Naive thymus-derived CD4-positive, alpha-beta T cell (primary cell): ENCODE measurements at regions not wholly inside any gene's neighbourhood (a gene's known extent, or its start where the extent isn't known, plus 50 kb on each side); places are given as distances from the start of the nearest gene placed in this dataset.
"Not testable (repeated sequence)": the region's sequence is repeated elsewhere in the genome, so short reads cannot be mapped to it uniquely, and the experiment has no call there.

Experiments
- ATAC-seq: fragments of 150-1000 bp; cut with Tn5 transposase; 2 replicates; pipeline ENCODE4 v1.10.0; 2021; ENCODE audit warnings: mild to moderate bottlenecking, moderate library complexity
- CTCF ChIA-PET: fragments of 350-600 bp; sonication (Branson Sonifier 250); formaldehyde crosslinking; loops from one replicate; lab custom pipeline; 2021; ENCODE audit warnings: antibody characterized with exemption; lab: Charles Lee
- POLR2A ChIA-PET: fragments of 350-600 bp; sonication (Branson Sonifier 250); formaldehyde crosslinking; loops from one replicate; lab custom pipeline; 2021; ENCODE audit warnings: antibody characterized with exemption, inconsistent platforms; lab: Charles Lee
- DNase-seq, 9 donors: peaks; one replicate each; pipeline versions ENCODE4 v3.0.0 to v3.0.0-alpha.2; 2020 to 2022; ENCODE audit warnings: mixed read lengths in 1 of 9
- H3K27ac ChIP-seq: one replicate; pipeline ENCODE4 v1.7.0; 2013; ENCODE audit warnings: mild to moderate bottlenecking, low read depth, low read length, moderate library complexity
- H3K27me3 ChIP-seq, 2 donors: one replicate each; pipeline ENCODE4 v1.7.0; 2013; ENCODE audit warnings: low read length in 2 of 2, mild to moderate bottlenecking in 2 of 2, moderate library complexity in 2 of 2; ENCODE audit not compliant: control insufficient read depth in 2 of 2, insufficient read depth in 2 of 2
- H3K36me3 ChIP-seq, 3 experiments: 1 replicate in 2 of 3; 2 replicates in 1 of 3; pipeline ENCODE4 v1.7.0; 2013; ENCODE audit warnings: low read length in 3 of 3, mild to moderate bottlenecking in 3 of 3, moderate library complexity in 1 of 3; ENCODE audit not compliant: insufficient read depth in 3 of 3, control insufficient read depth in 2 of 3
- H3K4me1 ChIP-seq, 2 donors: one replicate each; pipeline ENCODE4 v1.7.0; 2013; ENCODE audit warnings: low read length in 2 of 2, mild to moderate bottlenecking in 2 of 2, moderate library complexity in 1 of 2; ENCODE audit not compliant: control insufficient read depth in 2 of 2, insufficient read depth in 2 of 2
- H3K4me3 ChIP-seq: 2 replicates; pipeline ENCODE4 v1.7.0; 2013; ENCODE audit warnings: mild to moderate bottlenecking, low read length
- H3K9me3 ChIP-seq, 3 experiments: 1 replicate in 2 of 3; 2 replicates in 1 of 3; pipeline ENCODE4 v1.7.0; 2013; ENCODE audit warnings: low read length in 3 of 3; ENCODE audit not compliant: control insufficient read depth in 2 of 3
- H3K27ac Mint-ChIP-seq, 9 donors: one replicate each; pipeline ENCODE4 v1.8.0; 2020 to 2022; ENCODE audit warnings: mixed read lengths in 9 of 9, mild to moderate bottlenecking in 8 of 9, moderate library complexity in 5 of 9, inconsistent platforms in 2 of 9
- H3K27me3 Mint-ChIP-seq, 5 donors: one replicate each; pipeline ENCODE4 v1.8.0; 2021 to 2022; ENCODE audit warnings: mixed read lengths in 5 of 5, mild to moderate bottlenecking in 1 of 5
- H3K36me3 Mint-ChIP-seq, 5 donors: one replicate each; pipeline ENCODE4 v1.8.0; 2020 to 2022; ENCODE audit warnings: mixed read lengths in 5 of 5, mild to moderate bottlenecking in 3 of 5, inconsistent platforms in 1 of 5
- H3K4me1 Mint-ChIP-seq, 7 donors: one replicate each; pipeline ENCODE4 v1.8.0; 2020 to 2022; ENCODE audit warnings: mixed read lengths in 7 of 7, mild to moderate bottlenecking in 3 of 7, inconsistent platforms in 1 of 7
- H3K4me3 Mint-ChIP-seq, 10 donors: one replicate each; pipeline ENCODE4 v1.8.0; 2020 to 2022; ENCODE audit warnings: mild to moderate bottlenecking in 10 of 10, mixed read lengths in 10 of 10, moderate library complexity in 6 of 10, inconsistent platforms in 2 of 10
- H3K9me3 Mint-ChIP-seq, 11 donors: one replicate each; pipeline ENCODE4 v1.8.0; 2020 to 2022; ENCODE audit warnings: mixed read lengths in 11 of 11, mild to moderate bottlenecking in 4 of 11, inconsistent platforms in 1 of 11, moderate library complexity in 1 of 11
- intact Hi-C, 2 donors: fragments of 100-400 bp; cut with micrococcal nuclease; formaldehyde crosslinking; loops; one replicate each; pipeline ENCODE4 v1.15.1; 2023

- H3K4me1 ChIP-seq, POLR2A ChIA-PET, H3K4me3 ChIP-seq, H3K36me3 ChIP-seq, H3K9me3 Mint-ChIP-seq, H3K27ac Mint-ChIP-seq, intact Hi-C loops, H3K27me3 ChIP-seq, ATAC-seq, H3K4me3 Mint-ChIP-seq, H3K9me3 ChIP-seq, H3K4me1 Mint-ChIP-seq, H3K36me3 Mint-ChIP-seq, H3K27ac ChIP-seq, DNase-seq: not testable (repeated sequence)
- CTCF ChIA-PET = interaction anchor here (1.3 kb wide), 1 partner anchor 14 kb away, joined by 3 read pairs; no protein-coding TSS in a partner anchor
- peaks cover 0 to 13% (median 0%) of the 10 kb centered on the region in 5 donors for H3K27me3 Mint-ChIP-seq
Observed at GRCh38 chr17:21470422-21470821, 94.3 kb downstream of the KCNJ12 start.

DNA sequence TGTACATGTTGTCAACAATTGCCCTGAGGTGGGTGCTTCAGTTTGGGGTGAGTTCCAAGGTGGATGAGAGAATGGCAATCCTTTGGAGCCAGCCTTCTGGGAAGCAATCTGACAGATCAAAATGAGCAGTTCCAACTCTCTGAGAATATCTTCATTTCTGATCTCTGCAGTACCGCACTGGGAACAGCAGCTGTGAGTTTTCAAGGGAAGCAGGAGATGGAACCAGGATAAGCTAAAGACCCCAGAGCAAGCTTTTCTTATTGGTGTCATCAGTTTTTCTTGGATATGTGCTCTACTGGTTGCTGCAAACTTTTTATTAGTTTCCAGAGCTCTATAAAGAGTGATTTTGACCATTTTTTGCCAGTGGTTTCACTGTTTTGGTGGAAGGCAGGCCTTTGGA, 94.7 kb downstream of the KCNJ12 start:
- H3K36me3 Mint-ChIP-seq = no peaks in the 10 kb centered on the region

DNA sequence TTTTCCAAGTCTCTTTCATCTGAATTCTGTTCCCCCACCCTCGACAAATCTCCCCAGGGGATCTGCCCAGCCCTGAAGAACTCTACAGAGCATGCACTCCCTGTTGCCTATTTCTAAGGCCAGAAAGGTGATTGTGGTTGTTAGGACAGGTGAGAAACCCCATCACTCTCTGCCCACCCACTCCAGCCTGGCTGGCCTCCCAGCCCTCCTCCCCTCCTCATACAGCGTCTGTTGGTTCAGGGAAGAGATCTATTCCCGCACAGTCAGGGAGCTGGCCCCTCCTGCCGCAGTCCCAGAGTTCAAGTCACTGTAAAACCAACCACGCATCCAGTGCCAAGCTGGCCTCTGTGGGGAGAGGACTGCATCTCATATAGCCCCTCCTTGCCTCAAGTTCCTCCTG, 98.7 kb downstream of the KCNJ12 start:
- no peaks in the 10 kb centered on the region for H3K27me3 ChIP-seq
- intact Hi-C loops = no loop called here
- CTCF ChIA-PET = interaction anchor here (0.7 kb wide), 1 partner anchor 9 kb away, joined by 3 read pairs; no protein-coding TSS in a partner anchor
- POLR2A ChIA-PET = no interaction called here
- H3K9me3 ChIP-seq = peaks cover 0 to 12% (median 4%) of the 10 kb centered on the region in 3 experiments
- Mint-ChIP-seq H3K4me3 (no peak overlapping the region), H3K27me3 (peaks cover 4 to 25% (median 16%) of the 10 kb centered on the region in 5 donors), H3K27ac (no peak overlapping the region), H3K4me1 (no peaks in the 10 kb centered on the region), H3K9me3 (peaks cover 0 to 36% (median 12%) of the 10 kb centered on the region in 11 donors), H3K36me3 (peaks cover 0 to 13% (median 3%) of the 10 kb centered on the region in 5 donors)
- no peak overlapping the region for H3K27ac ChIP-seq
- no peaks in the 10 kb centered on the region for H3K4me1 ChIP-seq
- no peaks in the 10 kb centered on the region for H3K36me3 ChIP-seq
- DNase-seq (no peak), ATAC-seq (no peak)
- H3K4me3 ChIP-seq = no peak overlapping the region

More for the DNA sequence above, 94.7 kb downstream of the KCNJ12 start:
- H3K27ac ChIP-seq = no peak overlapping the region
- POLR2A ChIA-PET = no interaction called here
- intact Hi-C loops = no loop called here
- Mint-ChIP-seq H3K9me3 (peaks cover 0 to 3% (median 0%) of the 10 kb centered on the region in 11 donors), H3K27me3 (peaks cover 3 to 13% (median 4%) of the 10 kb centered on the region in 5 donors), H3K4me3 (no peak overlapping the region), H3K27ac (no peak overlapping the region), H3K4me1 (no peaks in the 10 kb centered on the region)
- ATAC-seq (no peak), DNase-seq (no peak)
- H3K4me1 ChIP-seq = no peaks in the 10 kb centered on the region
- CTCF ChIA-PET = interaction anchor here (1.3 kb wide), 1 partner anchor 14 kb away, joined by 3 read pairs; no protein-coding TSS in a partner anchor
- no peaks in the 10 kb centered on the region for H3K36me3 ChIP-seq
- no peak overlapping the region for H3K4me3 ChIP-seq
- H3K27me3 ChIP-seq = no peaks in the 10 kb centered on the region
- no peaks in the 10 kb centered on the region for H3K9me3 ChIP-seq

DNA sequence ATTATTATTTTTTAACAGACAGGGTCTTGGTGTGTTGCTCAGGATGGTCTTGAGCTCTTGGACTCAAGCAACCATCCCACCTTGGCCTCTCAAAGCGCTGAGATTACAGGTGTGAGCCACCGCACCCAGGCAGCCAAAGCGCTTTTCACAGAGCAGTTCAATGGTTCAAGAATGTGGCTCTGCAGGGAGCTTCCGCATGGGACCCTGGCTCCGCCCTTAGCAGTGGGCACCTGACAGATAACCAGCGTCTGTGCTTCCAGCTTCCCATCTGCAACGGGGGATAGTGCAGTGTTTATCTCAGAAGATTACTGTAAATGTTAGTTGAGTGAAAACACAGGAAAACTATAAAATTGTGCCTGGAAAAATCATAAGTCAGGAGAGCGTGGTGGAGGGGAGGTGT, 99.4 kb downstream of the KCNJ12 start:
- POLR2A ChIA-PET = no interaction called here
- intact Hi-C loops = no loop called here
- Histone ChIP-seq H3K36me3 (no peaks in the 10 kb centered on the region), H3K9me3 (peaks cover 0 to 12% (median 4%) of the 10 kb centered on the region in 3 experiments), H3K4me1 (no peaks in the 10 kb centered on the region), H3K4me3 (no peak overlapping the region), H3K27me3 (no peaks in the 10 kb centered on the region), H3K27ac (no peak overlapping the region)
- Mint-ChIP-seq H3K27ac (no peak overlapping the region), H3K4me1 (no peaks in the 10 kb centered on the region), H3K27me3 (peaks cover 4 to 32% (median 21%) of the 10 kb centered on the region in 5 donors), H3K36me3 (peaks cover 0 to 16% (median 3%) of the 10 kb centered on the region in 5 donors), H3K9me3 (peaks cover 0 to 39% (median 18%) of the 10 kb centered on the region in 11 donors), H3K4me3 (no peak overlapping the region)
- DNase-seq (no peak), ATAC-seq (no peak)
- CTCF ChIA-PET = no interaction called here

DNA sequence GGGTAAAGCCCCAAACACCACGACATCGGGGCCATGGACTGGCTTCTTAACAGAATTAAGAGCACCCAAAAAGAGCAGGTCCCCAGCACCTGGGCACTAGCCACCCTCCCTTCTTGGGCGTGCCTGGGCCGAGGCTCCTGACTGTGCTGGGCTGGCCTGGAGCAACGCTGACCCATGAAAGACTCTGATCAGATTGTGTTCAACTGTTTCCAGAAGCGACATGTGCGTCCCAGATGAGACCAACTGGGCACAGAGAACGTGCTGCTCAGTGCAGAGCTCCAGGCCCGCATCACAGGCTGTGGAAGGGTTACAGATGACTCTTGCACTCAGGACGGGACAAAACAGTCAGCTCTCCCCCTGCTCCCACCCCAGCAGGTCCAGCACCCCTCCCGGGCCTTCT, 100.7 kb downstream of the KCNJ12 start:
- Histone ChIP-seq H3K27me3 (no peaks in the 10 kb centered on the region), H3K4me1 (no peaks in the 10 kb centered on the region), H3K27ac (no peak overlapping the region), H3K4me3 (no peak overlapping the region), H3K36me3 (no peaks in the 10 kb centered on the region), H3K9me3 (peaks cover 0 to 12% (median 4%) of the 10 kb centered on the region in 3 experiments)
- ChIA-PET POLR2A (no interaction called here), CTCF (no interaction called here)
- no peak overlapping the region for H3K27ac Mint-ChIP-seq
- no peak overlapping the region for H3K4me3 Mint-ChIP-seq
- DNase-seq (no peak), ATAC-seq (no peak)
- H3K9me3 Mint-ChIP-seq = peaks cover 0 to 39% (median 18%) of the 10 kb centered on the region in 11 donors
- peaks cover 0 to 16% (median 3%) of the 10 kb centered on the region in 5 donors for H3K36me3 Mint-ChIP-seq
- peaks cover 2 to 39% (median 33%) of the 10 kb centered on the region in 5 donors for H3K27me3 Mint-ChIP-seq
- no peaks in the 10 kb centered on the region for H3K4me1 Mint-ChIP-seq
- intact Hi-C loops = no loop called here

DNA sequence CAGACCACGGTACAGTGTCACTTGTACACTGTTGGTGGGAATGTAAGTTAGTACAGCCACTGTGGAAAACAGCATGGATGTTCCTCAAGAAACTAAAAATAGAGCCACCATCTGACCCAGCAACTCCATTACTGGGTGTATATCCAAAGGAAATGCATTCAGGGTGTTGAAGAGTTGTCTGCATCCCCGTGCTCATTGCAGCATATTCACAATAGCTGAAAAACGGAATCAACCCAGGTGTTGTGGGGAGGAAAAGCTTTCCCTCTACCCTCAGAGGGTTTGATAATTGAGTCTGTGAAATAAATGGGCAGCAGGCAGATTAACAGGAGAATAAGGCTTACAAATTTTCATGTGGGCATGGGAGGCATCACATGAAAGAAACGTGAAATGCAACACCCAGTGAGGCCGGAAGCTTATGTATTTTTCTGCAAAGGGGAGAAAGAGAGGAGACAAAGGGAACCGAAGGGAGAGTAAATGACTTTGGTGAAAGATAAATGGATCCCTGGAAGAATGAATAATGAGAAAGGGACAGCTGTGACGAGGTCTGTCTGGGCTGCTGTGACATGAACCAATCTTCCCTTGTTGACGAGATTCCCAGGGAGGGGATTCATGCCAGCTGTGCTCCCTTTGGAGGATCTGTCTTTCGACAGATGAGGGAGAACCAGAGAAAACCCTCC, 106.2 kb downstream of the KCNJ12 start:
- CTCF ChIA-PET = no interaction called here
- H3K4me3 ChIP-seq = no peak overlapping the region

More for the DNA sequence above, 106.2 kb downstream of the KCNJ12 start:
- Mint-ChIP-seq H3K4me3 (no peak overlapping the region), H3K9me3 (peaks cover 0 to 25% (median 16%) of the 10 kb centered on the region in 11 donors), H3K27ac (no peak overlapping the region), H3K27me3 (peaks cover 27 to 50% (median 39%) of the 10 kb centered on the region in 5 donors), H3K4me1 (no peaks in the 10 kb centered on the region), H3K36me3 (peaks cover 0 to 13% (median 3%) of the 10 kb centered on the region in 5 donors)
- no peak overlapping the region for H3K27ac ChIP-seq
- no peaks in the 10 kb centered on the region for H3K36me3 ChIP-seq
- intact Hi-C loops = no loop called here
- no peak for DNase-seq
- POLR2A ChIA-PET = no interaction called here
- peaks cover 0 to 12% (median 4%) of the 10 kb centered on the region in 3 experiments for H3K9me3 ChIP-seq
- no peaks in the 10 kb centered on the region for H3K4me1 ChIP-seq
- H3K27me3 ChIP-seq = no peaks in the 10 kb centered on the region
- no peak for ATAC-seq
